ENCODE measurements at regions not wholly inside any gene's neighbourhood (a gene's known extent, or its start where the extent isn't known, plus 50 kb on each side); places are given as distances from the start of the nearest gene placed in this dataset.

DNA sequence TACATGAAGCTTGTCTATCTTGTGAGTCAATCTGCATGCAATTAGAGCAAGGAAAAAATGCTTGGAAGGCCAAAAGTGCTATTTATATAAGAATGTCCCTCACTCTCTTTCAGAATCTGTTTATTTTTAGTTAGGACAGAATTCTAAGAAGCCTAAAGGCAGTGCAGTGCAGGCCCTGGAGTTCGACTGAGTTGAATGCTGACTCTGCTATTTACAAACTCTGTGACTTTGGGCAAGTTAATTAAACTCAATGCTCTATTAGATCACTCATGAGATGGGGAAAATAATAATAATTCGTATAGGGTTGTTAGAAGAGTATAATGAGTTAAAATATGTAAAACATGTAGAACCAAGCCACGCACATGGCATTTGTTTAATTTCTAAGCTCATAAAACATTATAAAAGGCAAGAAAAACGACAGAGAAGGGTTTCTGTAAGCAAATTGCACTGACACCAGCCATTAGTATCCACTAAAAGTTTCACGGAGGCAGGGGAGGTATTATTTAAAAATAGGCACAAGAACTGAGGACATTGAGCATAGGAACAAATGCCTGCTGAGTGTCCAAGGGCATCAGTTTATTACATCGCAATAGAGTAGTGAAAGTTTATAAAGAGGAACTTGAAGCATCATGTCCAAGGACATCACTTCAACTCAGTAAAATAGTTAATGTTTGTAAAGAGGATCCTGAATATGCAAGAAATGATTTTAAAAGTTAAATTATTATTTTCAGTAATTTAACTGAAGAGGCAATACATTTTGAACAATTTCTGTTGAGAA is 115.0 kb upstream of the INPP4B start:
- no peak for DNase-seq (ENCODE audit: insufficient read length, low spot score)
- FAIRE-seq: no peak

DNA sequence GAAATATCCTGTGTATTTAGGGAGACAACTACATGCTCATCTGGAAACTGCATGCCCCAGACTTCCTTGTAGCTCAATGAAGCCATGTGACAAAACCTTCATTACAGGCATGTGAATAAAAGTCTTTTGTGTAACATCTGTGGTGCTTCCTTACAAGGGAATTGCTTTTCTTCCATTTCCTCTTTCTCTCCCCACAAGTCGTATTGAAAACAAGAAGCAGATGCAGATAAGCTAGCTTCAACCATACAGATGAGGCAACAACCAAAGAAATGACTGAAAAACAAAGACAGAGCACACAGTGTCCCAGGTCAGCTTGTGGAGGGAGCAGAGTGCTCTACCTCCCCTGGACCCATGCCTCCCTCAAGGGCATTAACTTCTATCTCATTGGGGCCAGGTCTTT is 115.8 kb upstream of the INPP4B start:
- FAIRE-seq (no peak), DNase-seq (ENCODE audit: insufficient read length, low spot score) (no peak)

GRCh38 chr4:142974328-142974727 is 128.2 kb upstream of the INPP4B start:
- FAIRE-seq (no peak), DNase-seq (ENCODE audit: insufficient read length, low spot score) (no peak)

DNA sequence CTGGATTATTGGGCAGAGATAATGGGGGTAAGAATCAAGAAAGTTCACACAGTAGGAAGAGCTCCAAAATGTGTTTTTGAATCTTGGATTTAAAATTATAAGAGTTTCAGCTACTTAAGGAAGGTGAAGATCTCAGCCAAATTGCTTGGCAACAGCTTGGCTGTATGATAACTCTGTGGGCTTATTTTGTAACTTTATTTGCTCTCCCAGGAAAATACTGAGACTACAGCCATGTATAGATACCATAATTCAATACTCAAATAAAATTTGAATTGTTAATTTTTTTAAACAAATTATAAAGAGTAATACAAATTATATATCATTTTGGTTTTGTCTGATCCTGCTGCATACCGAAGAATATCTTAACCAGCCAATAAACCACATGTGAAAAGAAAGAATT is 129.5 kb upstream of the INPP4B start:
- no peak for DNase-seq (ENCODE audit: insufficient read length, low spot score)
- FAIRE-seq: no peak

DNA sequence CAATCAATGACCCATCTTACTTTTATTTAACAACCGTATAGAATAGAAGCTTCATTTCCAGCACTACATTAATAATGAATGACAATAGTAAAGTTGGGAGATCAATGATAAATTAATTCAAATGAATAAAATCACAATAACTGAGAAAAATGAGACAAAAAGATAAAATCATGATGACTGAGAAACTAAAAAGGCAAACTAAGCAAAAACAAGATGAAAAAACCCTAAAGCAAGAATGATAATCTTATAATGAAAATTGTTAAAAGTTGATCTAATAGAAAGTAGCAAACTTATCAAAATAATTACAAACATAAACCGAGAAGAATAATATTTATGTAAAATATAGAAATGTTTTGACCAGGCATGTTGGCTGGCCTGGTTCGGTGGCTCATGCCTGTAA is 130.4 kb upstream of the INPP4B start:
- FAIRE-seq (no peak), DNase-seq (ENCODE audit: insufficient read length, low spot score) (no peak)

DNA sequence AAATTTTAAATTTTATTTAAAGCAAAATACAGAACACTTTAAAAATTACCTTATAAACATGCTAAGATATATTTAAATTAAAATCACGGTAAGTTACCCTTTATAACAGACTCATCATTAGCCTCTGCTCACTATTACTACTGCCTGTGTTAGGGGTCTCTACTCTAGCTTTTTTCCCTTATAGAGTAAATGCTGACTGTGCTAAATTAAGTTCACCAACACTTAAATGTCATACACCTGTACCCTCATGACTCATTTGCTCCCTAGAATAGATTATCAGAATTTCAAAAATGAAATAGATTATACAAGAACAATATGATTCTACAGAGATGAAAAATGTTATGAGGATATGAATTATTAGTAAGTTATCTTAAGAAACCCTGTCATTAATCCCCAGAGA is 131.1 kb upstream of the INPP4B start:
- FAIRE-seq: no peak
- DNase-seq (ENCODE audit: insufficient read length, low spot score): no peak

DNA sequence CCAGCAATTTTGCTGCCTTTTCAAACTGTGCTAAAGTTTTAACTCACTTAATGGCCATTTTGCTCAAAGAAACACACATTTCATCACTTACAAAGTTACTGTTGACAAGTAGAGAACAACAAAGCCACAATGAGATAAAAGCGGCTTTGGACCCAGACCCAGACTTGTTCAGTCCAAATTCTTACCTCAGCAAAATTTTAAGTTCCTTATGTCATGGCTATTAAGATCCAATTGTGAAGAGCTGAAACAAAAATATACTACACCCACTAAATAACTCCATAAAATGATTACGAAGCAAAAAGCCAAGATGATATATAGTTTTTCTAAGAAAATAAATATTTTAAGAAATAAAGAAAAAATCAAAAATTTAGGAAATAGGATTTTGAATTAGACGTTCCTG is 137.0 kb upstream of the INPP4B start:
- peak; percentile 4 for FAIRE-seq
- DNase-seq (ENCODE audit: insufficient read length, low spot score): no peak

- no peak for FAIRE-seq
Observed at GRCh38 chr4:142983589-142983988, 137.5 kb upstream of the INPP4B start.

GRCh38 chr4:142984871-142985585 is 138.9 kb upstream of the INPP4B start:
- FAIRE-seq: no peak
- DNase-seq (ENCODE audit: insufficient read length, low spot score): no peak

More at GRCh38 chr4:142983589-142983988, 137.5 kb upstream of the INPP4B start:
- no peak for DNase-seq (ENCODE audit: insufficient read length, low spot score)

GRCh38 chr4:143016171-143016570 is 168.5 kb upstream of the USP38 start:
- FAIRE-seq (no peak), DNase-seq (ENCODE audit: insufficient read length, low spot score) (no peak)

- FAIRE-seq (no peak), DNase-seq (ENCODE audit: insufficient read length, low spot score) (no peak)
Observed at GRCh38 chr4:143017210-143017609, 167.5 kb upstream of the USP38 start.

GRCh38 chr4:143019351-143019750 is 165.4 kb upstream of the USP38 start:
- FAIRE-seq: no peak
- DNase-seq (ENCODE audit: insufficient read length, low spot score): no peak

DNA sequence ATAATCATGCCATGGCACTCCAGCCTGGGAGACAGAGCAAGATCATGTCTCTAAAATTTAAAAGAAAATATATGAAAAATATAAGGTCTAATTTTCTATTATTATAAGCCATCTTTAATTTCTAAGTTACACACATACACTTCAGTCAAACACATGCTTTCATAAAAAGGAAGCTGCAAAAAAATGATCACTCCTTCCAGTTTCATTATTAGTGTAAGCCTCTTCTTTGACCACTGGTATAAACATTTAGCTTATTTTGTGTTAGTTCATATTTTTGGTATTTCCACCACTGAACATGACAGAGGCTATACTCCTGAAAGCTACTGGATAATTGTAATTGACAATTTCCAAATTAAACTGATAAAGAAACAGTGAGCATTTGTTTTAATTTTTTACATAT is 163.3 kb upstream of the USP38 start:
- FAIRE-seq: peak; percentile 85
- peak; percentile 14 for DNase-seq (ENCODE audit: insufficient read length, low spot score)

GRCh38 chr4:143023239-143023918 is 161.3 kb upstream of the USP38 start:
- DNase-seq (ENCODE audit: insufficient read length, low spot score): no peak

GRCh38 chr4:143025081-143025704 is 159.5 kb upstream of the USP38 start:
- DNase-seq (ENCODE audit: insufficient read length, low spot score) (no peak), FAIRE-seq (peak; percentile 8)

More at GRCh38 chr4:143023239-143023918, 161.3 kb upstream of the USP38 start:
- peak; percentile 26 for FAIRE-seq

DNA sequence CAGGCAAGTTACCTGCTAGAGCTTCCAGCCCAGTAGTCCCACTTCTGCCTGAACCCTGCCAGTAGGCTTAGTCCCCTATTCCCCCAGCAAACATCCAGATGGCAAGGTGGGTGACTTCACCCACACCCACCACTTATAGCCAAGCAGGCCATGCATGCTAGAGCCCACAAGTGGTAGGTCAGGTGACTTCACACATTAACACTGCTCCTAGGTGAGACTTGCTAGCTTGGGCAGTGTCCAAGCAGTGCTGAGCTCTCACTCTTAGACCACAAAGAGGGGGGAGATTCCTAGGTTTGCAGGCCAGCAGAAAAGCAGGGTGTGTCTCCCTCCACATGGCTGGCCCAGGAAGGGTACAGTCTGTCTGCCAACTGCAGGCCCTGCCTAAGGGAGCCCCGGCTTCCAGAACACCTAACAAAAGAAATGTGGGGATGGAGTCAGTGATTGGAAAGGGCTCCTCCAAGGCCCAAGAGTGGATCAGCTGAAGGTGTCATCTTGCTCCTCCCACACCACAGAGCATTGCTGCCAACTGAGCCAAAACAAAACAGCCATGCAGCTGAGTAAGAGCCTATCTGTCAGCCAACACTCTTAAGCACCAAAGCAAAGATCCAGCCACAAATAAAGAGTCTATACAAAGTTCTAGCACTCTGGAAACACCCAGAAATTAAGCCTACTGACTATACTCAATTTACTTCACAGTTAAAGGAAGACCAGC is 158.1 kb upstream of the USP38 start:
- DNase-seq (ENCODE audit: insufficient read length, low spot score) (no peak), FAIRE-seq (no peak)

- DNase-seq (ENCODE audit: insufficient read length, low spot score): no peak
- no peak for FAIRE-seq
Observed at GRCh38 chr4:143035661-143036060, 149.1 kb upstream of the USP38 start.

DNA sequence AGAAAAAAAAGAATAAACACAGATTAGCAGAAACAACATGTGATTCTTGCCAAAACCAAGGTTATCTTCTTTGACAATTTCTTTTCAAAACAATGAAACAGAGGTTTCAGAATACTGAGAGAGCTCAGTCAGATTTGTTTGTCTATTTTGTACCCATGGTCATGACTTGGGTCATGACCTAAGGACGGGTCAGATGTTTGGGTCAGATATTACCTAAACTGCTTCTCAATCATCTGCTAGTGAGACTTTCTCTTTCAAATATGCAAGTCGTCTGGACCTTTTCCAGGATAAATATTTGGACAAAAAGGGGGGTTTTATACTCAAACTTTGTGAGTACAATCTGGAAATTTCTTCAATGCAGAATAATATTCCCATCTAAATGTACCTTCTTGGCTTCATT is 148.3 kb upstream of the USP38 start:
- DNase-seq (ENCODE audit: insufficient read length, low spot score): no peak
- FAIRE-seq: no peak

- DNase-seq (ENCODE audit: insufficient read length, low spot score): no peak
- no peak for FAIRE-seq
Observed at GRCh38 chr4:143046454-143046853, 138.3 kb upstream of the USP38 start.

- DNase-seq (ENCODE audit: insufficient read length, low spot score) (no peak), FAIRE-seq (no peak)
Observed at GRCh38 chr4:143046906-143047305, 137.8 kb upstream of the USP38 start.

- FAIRE-seq (no peak), DNase-seq (ENCODE audit: insufficient read length, low spot score) (no peak)
Observed at GRCh38 chr4:143054971-143055370, 129.7 kb upstream of the USP38 start.
